Psoas muscle (tissue), 7 donors: ENCODE measurements at regions not wholly inside any gene's neighbourhood (a gene's known extent, or its start where the extent isn't known, plus 50 kb on each side); places are given as distances from the start of the nearest gene placed in this dataset.

ENCODE experiments used
- ATAC-seq, 4 donors: fragments of 200-7000 bp; cut with Tn5 transposase; one replicate each; pipeline ENCODE4 v1.9.1; 2020; ENCODE audit warnings: moderate library complexity in 3 of 4, mild to moderate bottlenecking in 2 of 4
- DNase-seq, 2 donors: peaks; one replicate each; pipeline ENCODE4 v3.0.0-alpha.2; 2020
- H3K27ac ChIP-seq: fragments of 200-600 bp; one replicate; pipeline ENCODE4 v1.8.0; 2022
- H3K27me3 ChIP-seq, 3 donors: fragments of 200-600 bp in 1 of 3; one replicate each; pipeline versions ENCODE4 v1.6.1 to v1.8.0; 2013 to 2022; ENCODE audit warnings: low read length in 2 of 3, mild to moderate bottlenecking in 2 of 3, moderate library complexity in 1 of 3; ENCODE audit not compliant: insufficient read depth in 3 of 3
- H3K36me3 ChIP-seq, 2 donors: fragments of 200-600 bp in 1 of 2; one replicate each; pipeline versions ENCODE4 v1.6.1 to v1.8.0; 2013 to 2022; ENCODE audit warnings: low read depth in 1 of 2, mild to moderate bottlenecking in 1 of 2, moderate library complexity in 1 of 2; ENCODE audit not compliant: insufficient read depth in 1 of 2
- H3K4me1 ChIP-seq: fragments of 200-600 bp; one replicate; pipeline ENCODE4 v1.8.0; 2022
- H3K4me3 ChIP-seq: fragments of 200-600 bp; one replicate; pipeline ENCODE4 v1.8.0; 2022; ENCODE audit warnings: mild to moderate bottlenecking
- H3K9me3 ChIP-seq: fragments of 200-600 bp; one replicate; pipeline ENCODE4 v1.8.0; 2022
- WGBS, 3 donors: extraction: QIAGEN DNeasy Blood & Tissue Kit; methylation state at CpG; one replicate each; pipeline versions ENCODE4 v1.1.6 to v1.1.7; 2013; 5-methylcytosine and 5-hydroxymethylcytosine counted together
- intact Hi-C, 2 donors: fragments of 100-400 bp; cut with DNase I; formaldehyde crosslinking; loops; one replicate each; pipeline versions ENCODE4 v1.11.0 to v1.14.2; 2022
- TF ChIP-seq, protein P1 (sequence below): fragments of 200-600 bp; IDR thresholded peaks from one replicate; pipeline ENCODE4 v1.8.0; 2022; ENCODE audit warnings: antibody characterized with exemption
- donor health status: healthy with polysubstance abuse.
- donor health status: DM: no; HTN: no; CAD: no; lungs with moderate emphysema.
- donor health status: Bipolar disorder and iron deficiency.
- donor health status: healthy.
- donor health status: DM: yes; HTN: yes; CAD: no.
- donor health status: DM: no; HTN: no; CAD: no.
- donor health status: DM: yes; HTN: yes; CAD: no.

DNA sequence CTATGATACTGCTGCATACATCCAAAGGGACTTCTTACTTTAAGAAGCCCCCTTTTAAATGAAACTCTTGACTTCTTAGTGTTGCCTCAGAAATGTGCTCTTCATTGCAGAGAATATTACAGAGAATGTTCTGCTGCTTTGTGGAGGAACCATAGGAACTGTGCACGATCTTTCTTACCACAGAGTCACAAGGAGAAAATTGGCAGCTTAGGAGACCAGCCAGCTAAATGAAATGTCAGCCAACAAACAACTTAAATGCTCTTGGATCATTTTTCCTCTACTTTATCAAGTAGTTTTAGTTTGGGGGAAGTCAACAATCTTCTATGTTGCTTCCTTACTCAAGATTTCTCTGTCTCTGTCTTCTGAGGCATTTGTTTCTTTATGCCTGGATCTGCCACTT is 125.9 kb upstream of the MLIP start:
- Histone ChIP-seq H3K9me3 (no peaks in the 10 kb centered on the region), H3K27ac (no peak overlapping the region), H3K27me3 (no peaks in the 10 kb centered on the region), H3K36me3 (no peaks in the 10 kb centered on the region), H3K4me1 (peaks cover 23% of the 10 kb centered on the region), H3K4me3 (no peak overlapping the region)
- TF ChIP-seq, protein P1, sequence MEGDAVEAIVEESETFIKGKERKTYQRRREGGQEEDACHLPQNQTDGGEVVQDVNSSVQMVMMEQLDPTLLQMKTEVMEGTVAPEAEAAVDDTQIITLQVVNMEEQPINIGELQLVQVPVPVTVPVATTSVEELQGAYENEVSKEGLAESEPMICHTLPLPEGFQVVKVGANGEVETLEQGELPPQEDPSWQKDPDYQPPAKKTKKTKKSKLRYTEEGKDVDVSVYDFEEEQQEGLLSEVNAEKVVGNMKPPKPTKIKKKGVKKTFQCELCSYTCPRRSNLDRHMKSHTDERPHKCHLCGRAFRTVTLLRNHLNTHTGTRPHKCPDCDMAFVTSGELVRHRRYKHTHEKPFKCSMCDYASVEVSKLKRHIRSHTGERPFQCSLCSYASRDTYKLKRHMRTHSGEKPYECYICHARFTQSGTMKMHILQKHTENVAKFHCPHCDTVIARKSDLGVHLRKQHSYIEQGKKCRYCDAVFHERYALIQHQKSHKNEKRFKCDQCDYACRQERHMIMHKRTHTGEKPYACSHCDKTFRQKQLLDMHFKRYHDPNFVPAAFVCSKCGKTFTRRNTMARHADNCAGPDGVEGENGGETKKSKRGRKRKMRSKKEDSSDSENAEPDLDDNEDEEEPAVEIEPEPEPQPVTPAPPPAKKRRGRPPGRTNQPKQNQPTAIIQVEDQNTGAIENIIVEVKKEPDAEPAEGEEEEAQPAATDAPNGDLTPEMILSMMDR, result no peak
- ATAC-seq (no peak), DNase-seq (no peak)
- intact Hi-C loops, result loop anchor here (10.0 kb wide), 3 partner anchors 159 to 279 kb away; no protein-coding TSS in a partner anchor
- WGBS, 3 donors, result 15 to 41% (median 31%) methylated on average over 1 of the region's 1 CpG

DNA sequence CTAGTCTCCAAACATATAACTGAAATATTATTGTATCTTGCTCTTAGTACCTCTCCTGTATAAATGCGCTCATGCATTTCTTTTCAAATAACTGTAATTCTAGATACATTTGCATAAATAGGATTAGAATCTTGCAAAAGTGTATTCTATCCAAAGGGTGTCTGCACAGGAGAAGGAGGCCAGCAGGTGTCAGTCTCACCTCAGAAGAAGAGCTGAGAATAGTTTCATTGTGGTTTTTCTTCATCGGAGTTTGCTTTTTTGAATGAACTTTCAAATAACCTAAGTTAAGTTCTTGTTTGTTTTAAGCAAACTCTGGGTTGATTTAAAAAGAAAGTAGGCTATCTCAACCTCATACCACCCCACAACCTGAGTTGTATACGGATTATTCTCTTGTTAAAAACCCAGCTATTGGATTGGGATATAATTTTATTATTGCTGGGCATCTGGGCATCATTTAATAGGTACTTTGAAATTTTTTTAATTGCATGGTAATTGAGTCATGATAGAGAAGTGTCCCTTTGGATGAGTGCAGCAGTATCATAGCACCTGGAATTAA is 125.0 kb upstream of the MLIP start:
- H3K27ac ChIP-seq, result peak overlapping the region; percentile 61
- H3K36me3 ChIP-seq, result no peaks in the 10 kb centered on the region
- H3K4me1 ChIP-seq, result peaks cover 23% of the 10 kb centered on the region
- 13 to 24% (median 15%) methylated on average over 3 of the region's 3 CpGs for WGBS, 3 donors
- intact Hi-C loops, result loop anchor here (10.0 kb wide), 3 partner anchors 159 to 279 kb away; no protein-coding TSS in a partner anchor
- TF ChIP-seq, protein P1, result peak; percentile 91
- H3K4me3 ChIP-seq, result no peak overlapping the region
- ATAC-seq (peak; percentile 57 to 86 (median 74)), DNase-seq (peak; percentile 27 to 52)
- no peaks in the 10 kb centered on the region for H3K27me3 ChIP-seq
- H3K9me3 ChIP-seq, result no peaks in the 10 kb centered on the region

DNA sequence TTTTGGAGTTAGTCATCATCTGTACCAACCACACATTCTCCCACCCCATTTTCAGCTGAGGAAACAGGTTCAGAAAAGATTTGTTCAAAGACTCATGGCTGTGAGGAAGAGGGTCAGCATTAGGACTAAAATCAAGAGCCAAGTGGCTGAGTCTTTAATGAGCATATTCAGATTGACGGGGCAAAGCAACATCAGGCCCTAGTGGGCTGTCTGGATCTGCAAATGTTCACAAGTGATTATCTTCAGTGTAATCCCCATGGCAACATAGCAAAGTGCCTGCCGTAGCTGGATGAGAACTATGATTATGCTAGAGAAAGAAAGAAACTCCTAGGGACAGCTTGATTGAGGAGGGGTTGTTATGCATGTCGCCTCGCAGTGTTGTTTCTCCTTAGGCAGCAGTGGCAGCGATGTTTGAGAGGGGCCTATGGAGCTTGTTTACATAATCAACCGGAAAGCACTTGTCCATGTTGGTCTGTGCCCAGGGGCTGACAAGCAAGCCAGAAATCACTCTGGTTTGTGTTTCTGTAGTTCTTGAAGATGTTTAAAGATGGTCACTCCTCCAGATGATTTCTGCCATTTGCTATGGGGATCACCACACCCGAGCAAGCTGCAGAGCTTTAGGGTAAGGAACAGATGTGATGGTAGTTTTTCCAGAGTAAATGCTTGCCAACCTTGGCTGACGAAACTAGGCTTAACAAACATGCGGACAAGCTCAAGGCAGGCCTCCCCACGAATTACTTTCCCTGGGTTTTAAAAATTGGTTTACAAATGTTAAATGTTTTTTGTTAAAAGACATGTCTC is 124.3 kb upstream of the MLIP start:
- 25 to 37% (median 30%) methylated on average over 10 of the region's 10 CpGs for WGBS, 3 donors
- DNase-seq, result no peak
- peak overlapping the region; percentile 61 for H3K27ac ChIP-seq
- no peaks in the 10 kb centered on the region for H3K36me3 ChIP-seq
- peaks cover 23% of the 10 kb centered on the region for H3K4me1 ChIP-seq
- no peaks in the 10 kb centered on the region for H3K27me3 ChIP-seq
- TF ChIP-seq, protein P1, result no peak
- H3K4me3 ChIP-seq, result peak overlapping the region; percentile 35
- peak in 3 of 4 donors; percentile 30 to 59 (median 35) for ATAC-seq
- no peaks in the 10 kb centered on the region for H3K9me3 ChIP-seq
- intact Hi-C loops, result loop anchor here (10.0 kb wide), 3 partner anchors 158 to 278 kb away; no protein-coding TSS in a partner anchor

DNA sequence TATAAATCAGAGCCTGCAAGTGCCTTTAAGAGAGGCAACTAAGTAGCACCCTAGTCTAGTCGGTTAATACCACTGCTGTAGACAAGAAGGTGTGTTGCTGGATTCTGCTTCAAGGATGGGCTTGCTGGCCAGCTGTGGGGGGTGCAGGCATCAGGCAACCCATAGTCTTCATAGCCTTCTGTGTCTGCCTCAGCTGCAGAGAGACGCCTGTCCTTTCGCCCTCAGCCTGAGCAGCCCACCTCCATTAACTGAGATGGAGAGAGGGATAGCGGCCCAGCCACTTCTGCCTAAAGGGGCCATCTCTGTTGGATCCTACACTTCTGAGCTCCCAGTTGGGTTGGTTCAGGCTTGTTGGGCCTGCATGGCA is 123.7 kb upstream of the MLIP start:
- ATAC-seq (peak in 1 of 4 donors; percentile 2), DNase-seq (no peak)
- H3K27ac ChIP-seq, result peak overlapping the region; percentile 61
- no peaks in the 10 kb centered on the region for H3K27me3 ChIP-seq
- H3K4me3 ChIP-seq, result no peak overlapping the region
- H3K9me3 ChIP-seq, result no peaks in the 10 kb centered on the region
- peaks cover 23% of the 10 kb centered on the region for H3K4me1 ChIP-seq
- 84 to 90% (median 90%) methylated on average over 4 of the region's 4 CpGs for WGBS, 3 donors
- H3K36me3 ChIP-seq, result no peaks in the 10 kb centered on the region
- TF ChIP-seq, protein P1, result no peak
- intact Hi-C loops, result loop anchor here (10.0 kb wide), 3 partner anchors 157 to 277 kb away; no protein-coding TSS in a partner anchor
